Right ventricle myocardium superior (tissue), 1 donor: ENCODE measurements at regions not wholly inside any gene's neighbourhood (a gene's known extent, or its start where the extent isn't known, plus 50 kb on each side); places are given as distances from the start of the nearest gene placed in this dataset.

Experiments
- ATAC-seq: fragments of 200-7000 bp; cut with Tn5 transposase; one replicate; pipeline ENCODE4 v1.9.1; 2020; ENCODE audit warnings: mild to moderate bottlenecking; ENCODE audit not compliant: poor library complexity
- DNase-seq: peaks from one replicate; pipeline ENCODE4 v3.0.0-alpha.2; 2020
- intact Hi-C: fragments of 100-400 bp; cut with DNase I; formaldehyde crosslinking; loops from one replicate; pipeline ENCODE4 v1.11.2; 2022
- donor health status: DM: no; HTN: yes; CAD: no; lungs with severe emphysema.

GRCh38 chrX:69286565-69286906, 121.3 kb upstream of the PJA1 start:
- DNase-seq (no peak), ATAC-seq (no peak)
- intact Hi-C loops: loop anchor here (5.0 to 10.0 kb wide), 4 partner anchors 62 to 459 kb away; partner anchors contain the start of gene EFNB1

DNA sequence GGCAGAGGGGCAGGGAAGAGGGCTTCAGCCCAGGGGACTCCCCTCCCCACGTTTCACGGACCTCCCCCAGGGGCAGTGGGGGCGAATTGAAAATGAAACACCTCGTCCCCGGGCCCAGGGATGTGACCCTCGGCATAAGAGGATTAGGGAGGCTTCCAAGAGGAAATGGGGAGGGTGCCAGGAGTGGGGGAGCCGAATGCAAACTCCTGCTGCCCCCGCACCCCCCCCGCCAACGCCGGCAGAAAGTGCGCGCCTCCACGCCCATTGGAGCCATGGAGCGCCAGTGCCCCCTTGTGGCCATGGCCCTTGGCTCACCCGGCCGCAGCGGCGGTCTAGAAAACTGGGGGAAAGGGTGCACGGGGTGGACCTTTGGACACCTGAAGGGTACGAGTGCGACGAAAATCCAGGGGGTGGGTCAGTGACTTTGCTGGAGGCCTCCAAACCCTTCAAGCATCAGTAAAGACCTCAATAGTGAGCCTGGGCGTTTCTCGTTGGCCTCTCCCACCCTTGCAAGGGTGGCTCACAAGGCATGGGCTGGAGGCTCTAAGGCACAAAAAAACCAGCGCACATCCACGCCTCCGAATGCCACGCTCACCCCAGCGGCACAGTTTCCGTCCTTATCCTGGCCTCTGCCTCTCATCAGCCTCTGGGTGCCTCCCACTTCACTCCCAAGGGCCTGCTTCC, 120.8 kb upstream of the PJA1 start:
- intact Hi-C loops: loop anchor here (5.0 to 10.0 kb wide), 4 partner anchors 61 to 459 kb away; partner anchors contain the start of gene EFNB1
- DNase-seq (peak; percentile 79), ATAC-seq (peak; percentile 93)

- DNase-seq: peak; percentile 71
- peak; percentile 79 for ATAC-seq
- intact Hi-C loops: loop anchor here (5.0 to 10.0 kb wide), 4 partner anchors 61 to 458 kb away; partner anchors contain the start of gene EFNB1
Measured at GRCh38 chrX:69285401-69285877, 120.2 kb upstream of the PJA1 start.

DNA sequence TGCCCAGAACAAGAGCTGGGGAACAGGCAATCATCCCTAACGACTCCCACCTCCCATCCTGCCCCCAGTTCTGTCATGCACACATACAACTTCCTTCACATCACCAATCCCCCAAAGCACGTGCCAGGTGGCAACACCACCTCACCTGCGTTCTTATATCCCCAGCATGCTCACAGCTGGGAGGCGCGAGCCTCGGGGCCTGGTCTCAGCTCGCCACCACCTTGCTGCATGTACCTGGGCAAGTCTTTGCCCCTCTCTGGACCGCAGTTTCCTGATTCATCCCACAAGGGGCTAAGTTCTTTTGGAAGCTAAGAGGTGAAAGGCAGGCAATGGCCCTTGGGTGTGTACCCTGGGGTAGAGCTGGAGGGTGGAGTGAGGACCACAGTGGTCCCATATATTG, 119.2 kb upstream of the PJA1 start:
- ATAC-seq (no peak), DNase-seq (no peak)
- intact Hi-C loops: loop anchor here (10.0 kb wide), 3 partner anchors 60 to 130 kb away; no protein-coding TSS in a partner anchor

GRCh38 chrX:69282893-69283690, 117.8 kb upstream of the PJA1 start:
- ATAC-seq: no peak
- intact Hi-C loops: loop anchor here (10.0 kb wide), 3 partner anchors 58 to 128 kb away; no protein-coding TSS in a partner anchor
- no peak for DNase-seq

DNA sequence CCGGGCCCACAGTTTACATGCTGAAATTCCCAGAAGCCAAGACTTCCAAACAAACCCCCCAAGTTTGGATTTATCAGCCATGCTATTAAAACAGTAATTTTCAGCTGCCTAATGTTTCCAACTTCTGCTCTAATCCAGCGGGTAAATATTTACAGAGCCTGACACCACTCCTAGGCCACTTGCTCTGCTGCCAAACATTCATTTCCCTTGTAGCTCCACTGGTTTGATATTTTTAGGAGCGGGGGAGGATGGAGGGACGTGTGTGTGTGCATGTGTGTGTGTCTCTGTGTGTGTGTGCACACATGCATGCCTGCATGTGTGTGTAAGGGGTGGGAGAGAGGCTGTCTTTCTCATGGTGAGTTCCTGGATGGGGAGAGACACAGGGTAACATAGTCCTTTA, 115.7 kb upstream of the PJA1 start:
- intact Hi-C loops: loop anchor here (10.0 kb wide), 3 partner anchors 56 to 126 kb away; no protein-coding TSS in a partner anchor
- ATAC-seq (peak; percentile 61), DNase-seq (no peak)

GRCh38 chrX:69279234-69279633, 114.0 kb upstream of the PJA1 start:
- no peak for ATAC-seq
- no peak for DNase-seq
- intact Hi-C loops: no loop called here

DNA sequence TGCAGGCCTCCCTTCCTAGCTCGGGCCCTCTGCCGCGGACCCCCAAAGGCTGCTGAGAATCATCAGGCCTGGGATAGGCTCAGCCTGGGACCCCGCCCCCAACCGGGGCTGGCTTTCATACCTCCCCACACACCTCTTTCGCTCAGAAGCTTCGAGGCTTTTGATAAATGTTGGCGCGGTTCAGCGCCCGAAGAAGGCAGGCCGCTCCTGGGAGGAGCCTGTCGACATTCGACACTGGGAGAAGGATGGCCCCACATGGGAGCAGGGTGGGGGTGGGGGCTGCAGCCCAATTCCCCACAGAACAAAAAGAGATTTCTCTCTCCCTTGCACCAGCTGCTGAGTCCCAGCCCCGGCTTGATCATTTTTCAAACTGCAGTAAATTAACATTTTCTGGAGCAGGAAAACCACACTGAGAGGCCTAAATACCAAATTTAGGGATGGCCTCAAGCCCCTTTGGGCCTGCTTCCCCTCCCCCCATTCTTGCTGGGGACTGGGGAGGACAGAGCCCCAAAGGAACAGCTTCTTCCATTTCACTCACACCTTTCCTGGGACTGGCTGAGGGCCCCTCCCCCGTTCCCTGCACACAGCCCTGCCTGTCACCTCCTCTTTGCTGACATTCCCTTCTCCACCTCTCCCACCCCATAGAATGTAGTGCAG, 112.9 kb upstream of the PJA1 start:
- intact Hi-C loops: no loop called here
- DNase-seq: no peak
- peak; percentile 48 for ATAC-seq

DNA sequence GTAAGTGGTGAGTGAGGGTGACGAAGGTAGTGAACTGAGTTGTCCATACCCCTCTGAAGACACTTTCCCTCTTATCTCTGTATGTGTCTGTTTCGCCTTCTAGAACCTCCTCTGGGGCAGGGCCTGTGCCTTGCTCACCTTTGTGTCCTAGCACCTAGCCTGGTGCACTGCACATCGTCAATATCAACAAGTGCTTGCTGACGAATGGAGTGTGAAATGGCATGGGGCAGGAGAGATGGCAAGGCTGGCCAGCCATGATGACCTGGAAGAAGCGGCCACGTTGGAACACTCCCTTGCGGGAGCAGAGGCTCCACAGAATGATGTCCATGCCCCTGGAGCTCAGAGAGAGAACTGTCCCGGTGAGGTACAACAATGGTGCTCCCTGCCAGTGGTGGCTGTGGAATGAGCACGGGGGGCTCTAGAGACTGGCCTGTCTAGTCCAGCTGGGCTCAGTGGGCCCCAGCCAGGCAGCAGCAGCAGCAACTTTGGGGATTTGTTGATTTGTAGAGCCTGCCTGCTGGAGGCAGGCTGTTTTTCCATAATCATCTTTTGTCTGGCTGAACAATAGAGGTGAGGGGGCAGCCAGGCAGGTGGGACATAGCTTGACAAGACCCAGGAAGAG, 112.2 kb upstream of the PJA1 start:
- no peak for DNase-seq
- no peak for ATAC-seq
- intact Hi-C loops: no loop called here

GRCh38 chrX:69268611-69269010, 103.4 kb upstream of the PJA1 start:
- ATAC-seq: no peak
- intact Hi-C loops: no loop called here
- DNase-seq: no peak

GRCh38 chrX:69264158-69264581, 98.9 kb upstream of the PJA1 start:
- DNase-seq (no peak), ATAC-seq (no peak)
- intact Hi-C loops: no loop called here

DNA sequence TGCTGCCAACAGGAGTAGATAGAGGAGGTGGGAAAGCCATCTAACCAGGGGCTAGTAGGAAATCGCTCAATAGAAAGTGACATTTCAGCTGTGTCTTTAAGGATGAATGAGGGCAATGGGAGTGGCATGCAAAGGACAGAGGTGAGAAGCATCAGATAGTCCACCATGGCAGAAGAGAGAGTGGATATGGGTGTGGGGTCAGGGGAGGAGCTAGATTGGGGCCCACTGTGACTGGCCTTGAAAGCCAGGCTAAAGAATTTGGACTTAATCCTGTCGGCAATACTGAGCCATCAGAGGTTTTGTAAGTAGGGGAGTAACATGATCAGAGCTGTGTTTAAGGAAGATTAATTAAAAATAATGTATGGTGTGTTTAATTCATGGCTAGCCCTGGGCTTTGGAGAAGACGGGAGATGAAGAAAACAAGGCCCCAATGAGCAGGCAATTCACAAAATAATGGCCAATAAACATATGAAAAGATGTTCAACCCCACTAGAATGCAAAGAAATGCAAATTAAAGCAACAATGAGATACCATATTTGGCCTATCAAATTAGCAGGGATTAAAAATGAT, 98.1 kb upstream of the PJA1 start:
- ATAC-seq: no peak
- DNase-seq: no peak
- intact Hi-C loops: no loop called here

DNA sequence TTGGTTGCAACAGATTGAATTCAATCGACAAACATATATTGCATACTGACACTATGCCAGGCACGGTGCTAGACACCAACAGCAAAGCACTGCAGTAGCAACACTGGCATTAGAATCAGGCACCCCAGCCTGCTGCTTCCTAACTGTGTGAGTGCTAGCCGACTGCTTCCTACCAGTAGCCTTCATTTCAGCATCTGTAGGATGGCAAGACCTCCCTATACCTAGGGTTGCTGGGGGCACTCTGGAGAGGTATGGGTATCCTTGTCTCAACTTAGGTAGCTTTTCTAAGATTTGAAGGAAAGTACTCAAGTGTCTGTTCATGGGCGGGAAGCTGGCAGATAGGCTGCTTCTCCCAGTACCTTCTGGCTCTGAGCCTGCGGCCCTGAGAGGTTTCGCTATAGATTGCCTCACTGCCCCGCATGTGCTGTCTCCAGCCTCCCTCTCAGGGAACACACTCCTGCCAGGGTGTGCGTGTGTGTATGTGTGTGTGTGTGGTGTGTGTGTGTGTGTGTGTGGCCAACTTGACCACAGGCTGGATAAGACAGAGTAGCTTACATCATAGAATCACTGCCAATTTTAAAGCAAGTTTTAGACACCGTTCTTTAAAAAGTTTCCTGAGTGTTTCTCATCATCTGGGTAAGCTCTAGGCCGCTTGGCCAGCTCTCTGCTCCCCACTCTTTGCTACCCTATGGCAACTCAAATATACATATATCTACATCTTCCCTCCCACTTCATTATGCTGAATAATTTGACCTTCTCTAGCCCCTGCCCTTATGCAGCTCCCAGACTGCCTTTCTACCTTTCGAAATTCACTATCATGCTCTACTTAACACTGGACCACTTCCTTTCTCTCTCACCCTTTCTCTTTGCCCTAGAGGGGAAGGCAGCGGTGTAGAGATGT, 97.0 kb upstream of the PJA1 start:
- DNase-seq: peak; percentile 43
- ATAC-seq: no peak
- intact Hi-C loops: no loop called here

- ATAC-seq (no peak), DNase-seq (no peak)
- intact Hi-C loops: no loop called here
Measured at GRCh38 chrX:69260169-69260568, 94.9 kb upstream of the PJA1 start.

DNA sequence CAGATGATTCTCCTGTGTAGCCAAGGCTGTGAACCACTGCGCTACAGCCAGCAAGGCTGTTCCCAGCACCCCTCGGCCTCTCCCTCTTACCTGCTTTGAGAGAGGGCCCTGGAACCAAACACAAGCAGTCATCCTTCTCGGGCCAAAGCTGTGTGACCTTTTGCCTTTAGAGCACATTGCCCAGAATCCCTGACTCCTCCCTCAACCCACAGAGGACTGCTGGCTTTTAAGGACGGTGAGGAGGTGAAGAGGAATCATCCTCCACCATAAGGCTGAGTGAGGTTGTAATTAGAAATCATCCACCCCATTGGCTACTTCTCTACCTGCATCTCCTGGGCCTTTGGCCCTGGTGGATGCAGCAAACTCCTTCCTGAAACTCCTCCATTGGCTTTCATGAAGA, 93.6 kb upstream of the PJA1 start:
- intact Hi-C loops: no loop called here

GRCh38 chrX:69257499-69258127, 92.4 kb upstream of the PJA1 start:
- ATAC-seq (no peak), DNase-seq (no peak)
- intact Hi-C loops: no loop called here

More for the DNA sequence above, 93.6 kb upstream of the PJA1 start:
- DNase-seq (no peak), ATAC-seq (no peak)

- DNase-seq (no peak), ATAC-seq (no peak)
- intact Hi-C loops: no loop called here
Measured at GRCh38 chrX:69256291-69256565, 91.0 kb upstream of the PJA1 start.
